Activated CD8-positive, alpha-beta memory T cell treated with anti-CD3 and anti-CD28 coated beads, Interleukin-2, amount 50 U/mL, for 24 hours (primary cell): ENCODE measurements at regions not wholly inside any gene's neighbourhood (a gene's known extent, or its start where the extent isn't known, plus 50 kb on each side); places are given as distances from the start of the nearest gene placed in this dataset.
"Not testable (repeated sequence)": the region's sequence is repeated elsewhere in the genome, so short reads cannot be mapped to it uniquely, and the experiment has no call there.

ENCODE experiments used
- DNase-seq: peaks from one replicate; pipeline ENCODE4 v3.0.0-alpha.2; 2020; ENCODE audit errors: extremely low read depth

DNA sequence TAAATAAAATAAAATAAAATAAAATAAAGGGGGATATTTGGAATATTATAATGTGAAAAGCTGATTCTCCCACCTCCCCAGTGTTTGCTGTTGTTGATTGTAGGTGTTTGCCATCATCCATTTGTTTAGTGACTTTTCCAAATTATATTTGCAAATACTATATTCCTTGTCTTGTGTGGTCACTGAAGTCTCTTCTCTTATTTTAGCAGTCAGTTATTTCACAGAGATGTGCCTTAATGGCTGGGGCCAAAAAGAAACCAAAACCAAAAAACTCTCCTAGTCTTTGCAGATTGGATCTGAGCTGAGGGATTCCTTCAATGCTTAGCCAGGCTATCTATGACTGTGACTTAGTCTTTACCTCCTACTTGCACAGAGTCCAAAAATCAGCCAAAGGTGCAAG is 70.9 kb upstream of the ZNF169 start:
- DNase-seq, result no peak

DNA sequence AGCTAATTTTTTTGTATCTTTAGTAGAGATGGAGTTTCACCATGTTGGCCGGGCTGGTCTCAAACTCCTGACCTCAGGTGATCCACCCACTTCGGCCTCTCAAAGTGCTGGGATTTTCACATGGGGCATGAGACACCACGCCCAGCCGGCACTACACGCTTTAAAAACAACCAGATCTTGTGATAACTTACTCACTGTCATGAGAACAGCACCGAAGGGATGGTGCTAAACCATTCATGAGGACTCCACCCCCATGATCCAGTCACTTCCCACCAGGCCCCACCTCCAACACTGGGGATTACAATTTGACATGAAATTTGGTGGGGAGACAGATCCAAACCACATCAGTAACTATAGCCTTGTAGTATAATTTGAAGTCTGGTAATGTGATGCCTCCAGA is 67.4 kb upstream of the ZNF169 start:
- DNase-seq, result not testable (repeated sequence)

DNA sequence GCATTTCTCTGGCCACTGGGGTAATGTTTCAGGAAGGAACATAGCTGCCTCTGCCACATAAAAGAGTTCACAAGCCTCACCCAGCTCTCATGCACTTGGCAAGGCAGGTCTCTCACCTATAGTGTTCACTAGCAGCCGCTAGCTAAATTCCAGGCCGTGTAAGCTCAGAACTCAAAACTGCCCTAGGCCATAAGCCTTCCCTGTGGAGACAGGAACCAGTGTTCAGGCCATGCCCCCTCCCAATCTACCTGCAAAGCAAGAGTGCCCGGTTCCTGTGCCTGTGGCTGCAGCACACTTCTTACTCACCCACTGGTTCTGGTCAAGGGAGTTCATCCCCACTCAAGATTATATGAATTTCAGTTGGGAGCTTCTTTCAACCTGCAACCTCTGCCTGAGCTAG is 60.7 kb upstream of the ZNF169 start:
- DNase-seq, result no peak

DNA sequence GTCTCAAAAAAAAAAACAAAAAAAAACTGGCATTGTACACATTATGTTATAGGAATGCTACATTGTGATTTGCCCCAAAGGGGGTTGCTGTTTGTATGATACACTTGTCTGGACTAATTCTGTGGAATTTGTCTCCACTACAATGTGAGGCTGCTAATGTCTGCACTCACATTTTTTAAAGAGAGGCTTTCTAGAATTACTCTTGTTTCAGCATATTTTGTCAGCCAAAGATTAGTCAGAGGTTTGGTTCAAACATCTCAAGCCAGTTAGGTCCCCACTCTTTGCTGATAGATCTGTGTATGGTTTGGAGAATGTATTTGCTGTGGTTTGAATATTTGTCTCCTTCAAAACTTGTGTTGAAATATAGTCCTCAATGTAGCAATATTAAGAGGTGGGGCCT is 59.3 kb upstream of the ZNF169 start:
- DNase-seq, result no peak

DNA sequence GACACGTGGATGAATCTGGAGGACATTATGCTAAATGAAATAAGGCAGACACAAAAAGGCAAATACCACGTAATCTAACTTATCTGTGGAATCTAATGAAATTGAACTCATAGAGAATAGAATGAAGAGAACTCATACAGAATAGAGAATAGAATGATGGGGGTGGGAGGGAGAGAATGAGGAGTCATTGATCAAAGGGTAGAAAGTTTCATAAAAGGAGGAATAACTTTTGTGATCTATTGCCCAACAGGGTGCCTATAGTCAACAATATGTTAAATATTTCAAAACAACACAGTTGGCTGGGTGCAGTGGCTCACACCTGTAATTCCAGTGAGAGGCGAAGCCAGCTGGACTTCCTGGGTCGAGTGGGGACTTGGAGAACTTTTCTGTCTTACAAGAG is 54.9 kb upstream of the ZNF169 start:
- no peak for DNase-seq

DNA sequence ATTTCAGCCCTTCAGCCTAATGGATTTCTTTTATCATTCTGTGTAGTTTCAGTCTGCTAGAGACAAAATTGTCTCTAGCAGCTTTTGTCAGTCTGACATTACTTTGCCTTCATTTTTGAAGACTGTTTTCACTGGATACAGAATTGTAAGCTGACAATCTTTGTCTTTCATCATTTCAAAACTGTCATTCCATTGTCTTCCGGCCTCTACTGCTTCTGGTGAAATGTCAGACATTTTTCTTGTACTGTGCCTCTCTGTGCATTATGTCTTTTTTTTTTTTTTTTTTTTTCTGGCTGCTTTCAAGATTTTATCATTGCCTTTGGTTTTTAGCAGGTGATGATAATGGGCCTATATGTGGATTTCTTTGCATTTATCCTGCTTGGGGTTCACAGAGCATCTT is 51.3 kb upstream of the ZNF169 start:
- no peak for DNase-seq
